HG02678 (cell line): ENCODE measurements at regions not wholly inside any gene's neighbourhood (a gene's known extent, or its start where the extent isn't known, plus 50 kb on each side); places are given as distances from the start of the nearest gene placed in this dataset.
"Not testable (repeated sequence)": the region's sequence is repeated elsewhere in the genome, so short reads cannot be mapped to it uniquely, and the experiment has no call there.

Experiments used
- ATAC-seq: cut with Tn5 transposase; IDR thresholded peaks from one replicate; pipeline ENCODE4 v1.9.1; 2021; ENCODE audit warnings: mild to moderate bottlenecking, moderate library complexity; ENCODE audit not compliant: unreplicated experiment

- ATAC-seq, result no peak
Observed at GRCh38 chr9:80797101-80797829, 892.1 kb downstream of the TLE1 start.

- ATAC-seq, result no peak
Observed at GRCh38 chr9:80796632-80797031, 892.7 kb downstream of the TLE1 start.

- no peak for ATAC-seq
Observed at GRCh38 chr9:80794197-80794596, 895.1 kb downstream of the TLE1 start.

GRCh38 chr9:80793706-80794105 is 895.6 kb downstream of the TLE1 start:
- no peak for ATAC-seq

GRCh38 chr9:80792726-80793125 is 896.6 kb downstream of the TLE1 start:
- ATAC-seq, result no peak

- ATAC-seq, result no peak
Observed at GRCh38 chr9:80791836-80792235, 897.5 kb downstream of the TLE1 start.

- no peak for ATAC-seq
Observed at GRCh38 chr9:80790764-80791163, 898.6 kb downstream of the TLE1 start.

GRCh38 chr9:80789831-80790230 is 899.5 kb downstream of the TLE1 start:
- no peak for ATAC-seq

- no peak for ATAC-seq
Observed at GRCh38 chr9:80787636-80788035, 901.7 kb downstream of the TLE1 start.

- ATAC-seq, result no peak
Observed at GRCh38 chr9:80784647-80785046, 904.7 kb downstream of the TLE1 start.

- ATAC-seq, result no peak
Observed at GRCh38 chr9:80775971-80776370, 913.4 kb downstream of the TLE1 start.

- ATAC-seq, result no peak
Observed at GRCh38 chr9:80775530-80775929, 913.8 kb downstream of the TLE1 start.

GRCh38 chr9:80771555-80772347 is 917.6 kb downstream of the TLE1 start:
- ATAC-seq, result no peak

- ATAC-seq, result no peak
Observed at GRCh38 chr9:80763536-80763935, 925.8 kb downstream of the TLE1 start.

- no peak for ATAC-seq
Observed at GRCh38 chr9:80755586-80755985, 933.8 kb downstream of the TLE1 start.

GRCh38 chr9:80747056-80747455 is 942.3 kb downstream of the TLE1 start:
- ATAC-seq, result not testable (repeated sequence)

- ATAC-seq, result no peak
Observed at GRCh38 chr9:80732506-80732905, 956.8 kb downstream of the TLE1 start.

GRCh38 chr9:80720579-80720978 is 968.8 kb downstream of the TLE1 start:
- no peak for ATAC-seq

- no peak for ATAC-seq
Observed at GRCh38 chr9:80707120-80707519, 982.2 kb downstream of the TLE1 start.

GRCh38 chr9:80701061-80701460 is 988.3 kb downstream of the TLE1 start:
- no peak for ATAC-seq

- ATAC-seq, result no peak
Observed at GRCh38 chr9:80699511-80699998, 989.8 kb downstream of the TLE1 start.

- no peak for ATAC-seq
Observed at GRCh38 chr9:80698725-80699410, 990.5 kb downstream of the TLE1 start.
